ENCODE measurements at regions not wholly inside any gene's neighbourhood (a gene's known extent, or its start where the extent isn't known, plus 50 kb on each side); places are given as distances from the start of the nearest gene placed in this dataset.
"Not testable (repeated sequence)": the region's sequence is repeated elsewhere in the genome, so short reads cannot be mapped to it uniquely, and the experiment has no call there.

DNA sequence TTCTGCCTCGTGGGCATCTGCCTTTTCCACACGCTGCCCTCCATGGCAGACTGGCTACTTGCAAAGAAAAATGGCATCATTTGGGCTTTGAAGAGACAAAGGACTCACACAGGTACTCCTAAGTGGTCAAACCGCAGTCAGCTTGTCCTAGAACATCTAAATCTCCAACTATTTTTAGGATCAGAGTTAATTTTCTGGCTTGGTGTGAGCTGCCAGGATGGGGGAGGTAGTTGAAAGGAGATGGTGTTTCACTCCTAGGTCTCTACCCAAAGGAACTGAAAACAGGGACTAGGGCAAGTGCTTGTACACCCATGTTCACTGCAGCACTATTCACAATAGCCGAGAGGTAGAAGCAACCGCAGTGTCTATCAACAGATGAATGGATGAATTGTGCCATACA, 107.9 kb upstream of the ATL2 start:
- H3K4me3 ChIP-seq = no peak overlapping the region
- no peak for TF ChIP-seq POLR2A (IDR thresholded peaks at IDR 0.05)
- TF ChIP-seq, protein P1, sequence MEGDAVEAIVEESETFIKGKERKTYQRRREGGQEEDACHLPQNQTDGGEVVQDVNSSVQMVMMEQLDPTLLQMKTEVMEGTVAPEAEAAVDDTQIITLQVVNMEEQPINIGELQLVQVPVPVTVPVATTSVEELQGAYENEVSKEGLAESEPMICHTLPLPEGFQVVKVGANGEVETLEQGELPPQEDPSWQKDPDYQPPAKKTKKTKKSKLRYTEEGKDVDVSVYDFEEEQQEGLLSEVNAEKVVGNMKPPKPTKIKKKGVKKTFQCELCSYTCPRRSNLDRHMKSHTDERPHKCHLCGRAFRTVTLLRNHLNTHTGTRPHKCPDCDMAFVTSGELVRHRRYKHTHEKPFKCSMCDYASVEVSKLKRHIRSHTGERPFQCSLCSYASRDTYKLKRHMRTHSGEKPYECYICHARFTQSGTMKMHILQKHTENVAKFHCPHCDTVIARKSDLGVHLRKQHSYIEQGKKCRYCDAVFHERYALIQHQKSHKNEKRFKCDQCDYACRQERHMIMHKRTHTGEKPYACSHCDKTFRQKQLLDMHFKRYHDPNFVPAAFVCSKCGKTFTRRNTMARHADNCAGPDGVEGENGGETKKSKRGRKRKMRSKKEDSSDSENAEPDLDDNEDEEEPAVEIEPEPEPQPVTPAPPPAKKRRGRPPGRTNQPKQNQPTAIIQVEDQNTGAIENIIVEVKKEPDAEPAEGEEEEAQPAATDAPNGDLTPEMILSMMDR (IDR thresholded peaks at IDR 0.05) = no peak
- no peak for DNase-seq
- H3K36me3 ChIP-seq = no peaks in the 10 kb centered on the region
- H3K9me3 ChIP-seq = peaks cover 0 to 10% (median 5%) of the 10 kb centered on the region in 4 donors
- no peak overlapping the region for H3K27ac ChIP-seq
- H3K4me1 ChIP-seq = no peaks in the 10 kb centered on the region
- H3K27me3 ChIP-seq = no peaks in the 10 kb centered on the region

GRCh38 chr2:38483776-38484501, 106.9 kb upstream of the ATL2 start:
- H3K27ac ChIP-seq = no peak overlapping the region
- no peaks in the 10 kb centered on the region for H3K4me1 ChIP-seq
- no peak overlapping the region for H3K4me3 ChIP-seq
- no peaks in the 10 kb centered on the region for H3K27me3 ChIP-seq
- H3K36me3 ChIP-seq = no peaks in the 10 kb centered on the region
- peaks cover 0 to 10% (median 5%) of the 10 kb centered on the region in 4 donors for H3K9me3 ChIP-seq
- DNase-seq = no peak
- TF ChIP-seq, protein P1 (IDR thresholded peaks at IDR 0.05) = no peak
- no peak for TF ChIP-seq POLR2A (IDR thresholded peaks at IDR 0.05)

- H3K9me3 ChIP-seq, H3K4me3 ChIP-seq, H3K36me3 ChIP-seq, DNase-seq, H3K27me3 ChIP-seq, H3K4me1 ChIP-seq, H3K27ac ChIP-seq: not testable (repeated sequence)
Observed at GRCh38 chr2:38482710-38483109, 105.6 kb upstream of the ATL2 start.

- Histone ChIP-seq H3K9me3 (peaks cover 0 to 10% (median 5%) of the 10 kb centered on the region in 4 donors), H3K4me1 (no peaks in the 10 kb centered on the region), H3K27ac (no peak overlapping the region), H3K4me3 (no peak overlapping the region), H3K27me3 (no peaks in the 10 kb centered on the region), H3K36me3 (no peaks in the 10 kb centered on the region)
- TF ChIP-seq, protein P1 (IDR thresholded peaks at IDR 0.05) = no peak
- no peak for TF ChIP-seq POLR2A (IDR thresholded peaks at IDR 0.05)
- no peak for DNase-seq
Observed at GRCh38 chr2:38480617-38481016, 103.5 kb upstream of the ATL2 start.

DNA sequence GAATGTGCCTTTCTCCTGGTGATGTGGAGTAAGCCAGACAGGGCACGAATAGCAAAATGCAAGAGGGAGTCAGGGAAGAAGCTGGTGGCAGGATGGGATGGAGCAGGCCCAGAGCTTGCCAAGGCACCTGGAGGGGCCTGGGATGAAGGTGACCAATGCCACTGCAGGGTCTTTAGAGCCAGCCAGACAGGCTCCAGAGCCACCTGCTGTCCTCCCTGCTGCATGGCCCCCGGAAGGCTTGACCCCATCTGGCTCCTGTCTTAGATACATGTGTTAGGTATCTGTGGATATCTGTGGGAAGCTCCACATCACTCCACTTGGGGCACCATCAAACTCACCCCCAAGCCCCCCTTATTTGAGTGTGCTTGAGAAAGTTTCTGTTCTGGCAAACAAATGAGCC, 99.9 kb upstream of the ATL2 start:
- Histone ChIP-seq H3K9me3 (peaks cover 0 to 10% (median 5%) of the 10 kb centered on the region in 4 donors), H3K4me1 (no peaks in the 10 kb centered on the region), H3K27me3 (no peaks in the 10 kb centered on the region), H3K36me3 (no peaks in the 10 kb centered on the region), H3K27ac (no peak overlapping the region), H3K4me3 (no peak overlapping the region)
- TF ChIP-seq, protein P1 (IDR thresholded peaks at IDR 0.05) = no peak
- no peak for TF ChIP-seq POLR2A (IDR thresholded peaks at IDR 0.05)
- no peak for DNase-seq

DNA sequence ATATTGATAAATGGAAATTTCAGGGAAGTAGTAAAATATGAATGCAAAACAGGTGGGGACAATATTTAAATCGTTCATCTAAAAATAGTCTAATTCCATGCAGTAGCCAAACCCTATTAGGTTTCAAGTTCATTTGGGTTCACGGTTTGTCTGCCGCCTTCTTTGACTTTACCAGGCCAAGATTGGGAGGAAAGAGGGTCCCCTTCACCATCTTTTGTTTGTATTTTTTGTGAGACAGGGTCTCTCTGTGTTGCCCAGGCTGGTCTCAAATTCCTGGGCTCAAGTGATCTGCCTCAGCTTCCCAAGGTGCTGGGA, 98.5 kb upstream of the ATL2 start:
- TF ChIP-seq POLR2A (IDR thresholded peaks at IDR 0.05) = no peak
- TF ChIP-seq, protein P1 (IDR thresholded peaks at IDR 0.05) = no peak
- DNase-seq = no peak
- Histone ChIP-seq H3K4me3 (no peak overlapping the region), H3K27ac (no peak overlapping the region), H3K27me3 (no peaks in the 10 kb centered on the region), H3K36me3 (no peaks in the 10 kb centered on the region), H3K4me1 (no peaks in the 10 kb centered on the region), H3K9me3 (peaks cover 0 to 4% (median 2%) of the 10 kb centered on the region in 4 donors)
